IMR-90 (cell line): ENCODE measurements at regions not wholly inside any gene's neighbourhood (a gene's known extent, or its start where the extent isn't known, plus 50 kb on each side); places are given as distances from the start of the nearest gene placed in this dataset.

Experiments
- ATAC-seq: fragments of 200-7000 bp; cut with Tn5 transposase; 2 replicates; pipeline ENCODE4 v1.9.1; 2020; ENCODE audit warnings: low read depth, mild to moderate bottlenecking, moderate library complexity
- BruUV-seq: library from RNA; stranded (reverse); fragments of 400-500 nt; replicated peaks from 2 replicates; lab custom pipeline; 2021; lab: Mats Ljungman, UMichigan
- CTCF ChIA-PET: fragments of 300-600 bp; formaldehyde crosslinking; extraction: SDS; loops from one replicate; lab custom pipeline; 2021; ENCODE audit warnings: antibody characterized with exemption; lab: Yijun Ruan, JAX
- POLR2A ChIA-PET: fragments of 300-600 bp; sonication (Branson Sonifier 250); formaldehyde crosslinking; loops from one replicate; lab custom pipeline; 2022; ENCODE audit warnings: antibody characterized with exemption; ENCODE audit not compliant: unreplicated experiment; lab: Charles Lee
- DNase-seq: peaks from one replicate; pipeline ENCODE4 v3.0.0; 2013
- H2AFZ ChIP-seq: replicated peaks from 2 replicates; pipeline ENCODE3; 2013; ENCODE audit warnings: low read length, mild to moderate bottlenecking; ENCODE audit not compliant: poor library complexity
- H2AK5ac ChIP-seq: 2 replicates; pipeline ENCODE4 v1.6.1; 2013; ENCODE audit warnings: low read depth, low read length, inconsistent platforms
- H2AK9ac ChIP-seq: replicated peaks from 2 replicates; pipeline ENCODE3; 2013; ENCODE audit warnings: mild to moderate bottlenecking, low read depth, low read length, moderate library complexity; ENCODE audit not compliant: poor library complexity
- H2BK120ac ChIP-seq: 2 replicates; pipeline ENCODE4 v1.6.1; 2013; ENCODE audit warnings: low read depth, low read length, inconsistent platforms
- H2BK15ac ChIP-seq: 3 replicates; pipeline ENCODE4 v1.6.1; 2013; ENCODE audit warnings: low read depth, low read length, inconsistent platforms
- H2BK20ac ChIP-seq: 2 replicates; pipeline ENCODE4 v1.6.1; 2013; ENCODE audit warnings: low read depth, mild to moderate bottlenecking, inconsistent platforms, low read length, moderate library complexity
- H2BK5ac ChIP-seq: 2 replicates; pipeline ENCODE4 v1.6.1; 2013; ENCODE audit warnings: mild to moderate bottlenecking, low read depth, low read length, inconsistent platforms; ENCODE audit not compliant: poor library complexity, severe bottlenecking
- H3K14ac ChIP-seq: replicated peaks from 2 replicates; pipeline ENCODE4 v1.6.1; 2013; ENCODE audit warnings: low read depth, low read length, inconsistent platforms
- H3K18ac ChIP-seq: 2 replicates; pipeline ENCODE4 v1.6.1; 2013; ENCODE audit warnings: low read depth, low read length, control low read depth
- H3K23ac ChIP-seq: 2 replicates; pipeline ENCODE4 v1.6.1; 2013; ENCODE audit warnings: low read depth, low read length, inconsistent platforms
- H3K27ac ChIP-seq: 2 replicates; pipeline ENCODE4 v1.5.1; 2013; ENCODE audit warnings: mild to moderate bottlenecking, control low read depth, low read length; ENCODE audit not compliant: insufficient read depth
- H3K27me3 ChIP-seq: 2 replicates; pipeline ENCODE4 v1.6.1; 2013; ENCODE audit warnings: low read length; ENCODE audit not compliant: control insufficient read depth, insufficient read depth
- H3K36me3 ChIP-seq: 2 replicates; pipeline ENCODE4 v1.6.1; 2013; ENCODE audit warnings: low read length, mixed read lengths; ENCODE audit not compliant: control insufficient read depth, insufficient read depth
- H3K4ac ChIP-seq: 2 replicates; pipeline ENCODE4 v1.6.1; 2013; ENCODE audit warnings: low read depth, low read length, inconsistent platforms
- H3K4me1 ChIP-seq: 2 replicates; pipeline ENCODE4 v1.6.1; 2013; ENCODE audit warnings: low read length, mixed read lengths; ENCODE audit not compliant: control insufficient read depth, insufficient read depth
- H3K4me2 ChIP-seq: 2 replicates; pipeline ENCODE4 v1.6.1; 2013; ENCODE audit warnings: low read depth, mild to moderate bottlenecking, control low read depth, low read length, moderate library complexity
- H3K4me3 ChIP-seq: 2 replicates; pipeline ENCODE4 v1.5.1; 2013; ENCODE audit warnings: low read depth, mild to moderate bottlenecking, control low read depth, low read length, moderate library complexity; ENCODE audit not compliant: insufficient read depth
- H3K56ac ChIP-seq: 2 replicates; pipeline ENCODE4 v1.6.1; 2013; ENCODE audit warnings: low read length, inconsistent platforms; ENCODE audit not compliant: insufficient read depth; ENCODE audit errors: extremely low read depth
- H3K79me1 ChIP-seq, 2 experiments: 2 replicates each; pipeline ENCODE4 v1.6.1; 2013; ENCODE audit warnings: low read length in 2 of 2, inconsistent platforms in 1 of 2, low read depth in 1 of 2
- H3K9ac ChIP-seq: 2 replicates; pipeline ENCODE4 v1.6.1; 2013; ENCODE audit warnings: low read depth, low read length, control low read depth
- H3K9me1 ChIP-seq: 2 replicates; pipeline ENCODE4 v1.6.1; 2013; ENCODE audit warnings: low read length, inconsistent platforms; ENCODE audit not compliant: insufficient read depth
- H3K9me3 ChIP-seq: 2 replicates; pipeline ENCODE4 v1.6.1; 2013; ENCODE audit warnings: low read length; ENCODE audit not compliant: control insufficient read depth, insufficient read depth
- H4K20me1 ChIP-seq: 2 replicates; pipeline ENCODE4 v1.6.1; 2013; ENCODE audit warnings: low read length, inconsistent platforms; ENCODE audit not compliant: insufficient read depth
- H4K5ac ChIP-seq: 2 replicates; pipeline ENCODE4 v1.6.1; 2013; ENCODE audit warnings: mild to moderate bottlenecking, low read depth, low read length, control low read depth
- H4K8ac ChIP-seq, 2 experiments: 2 replicates each; pipeline ENCODE4 v1.6.1; 2013; ENCODE audit warnings: low read depth in 2 of 2, low read length in 2 of 2, control low read depth in 1 of 2, inconsistent platforms in 1 of 2
- H4K91ac ChIP-seq: 2 replicates; pipeline ENCODE4 v1.6.1; 2013; ENCODE audit warnings: low read depth, low read length, inconsistent platforms; ENCODE audit not compliant: insufficient read depth
- BHLHE40 ChIP-seq: fragments of 150-350 bp; IDR thresholded peaks from 2 replicates; pipeline ENCODE4 v1.6.1; 2016; ENCODE audit warnings: mild to moderate bottlenecking, low read depth, low read length
- CTCF ChIP-seq: conservative IDR thresholded peaks from 2 replicates; pipeline ENCODE4 v1.5.1; 2012; ENCODE audit warnings: mild to moderate bottlenecking, low read depth, low read length, improper control_type of control experiment
- FOS ChIP-seq: fragments of 150-350 bp; IDR thresholded peaks from 2 replicates; pipeline ENCODE4 v1.6.1; 2016; ENCODE audit warnings: low read depth, low read length
- MAFK ChIP-seq: IDR thresholded peaks from 2 replicates; pipeline ENCODE4 v1.6.1; 2012; ENCODE audit warnings: low read depth, low read length, improper control_type of control experiment
- MXI1 ChIP-seq: IDR thresholded peaks from 2 replicates; pipeline ENCODE4 v1.6.1; 2012; ENCODE audit warnings: low read depth, mild to moderate bottlenecking, low read length, moderate library complexity, borderline replicate concordance
- NFE2L2 ChIP-seq: fragments of 150-350 bp; IDR thresholded peaks from 2 replicates; pipeline ENCODE4 v1.6.1; 2016; ENCODE audit warnings: low read depth, mild to moderate bottlenecking, low read length
- RAD21 ChIP-seq: IDR thresholded peaks from 2 replicates; pipeline ENCODE4 v1.6.1; 2012; ENCODE audit warnings: low read length, improper control_type of control experiment
- RCOR1 ChIP-seq: IDR thresholded peaks from 2 replicates; pipeline ENCODE4 v1.6.1; 2012; ENCODE audit warnings: mild to moderate bottlenecking, low read length, improper control_type of control experiment; ENCODE audit not compliant: insufficient replicate concordance
- USF2 ChIP-seq: fragments of 150-350 bp; IDR thresholded peaks from 2 replicates; pipeline ENCODE4 v1.6.1; 2017; ENCODE audit warnings: mild to moderate bottlenecking, antibody characterized with exemption, low read length, low read depth
- WGBS, 2 experiments: methylation state at CpG; one replicate each; pipeline versions ENCODE4 v1.1.5 to v1.1.7; 2013; ENCODE audit warnings: missing lambda C conversion rate in 2 of 2; ENCODE audit not compliant: insufficient read length in 1 of 2; ENCODE audit errors: extremely low coverage in 2 of 2; 5-methylcytosine and 5-hydroxymethylcytosine counted together
- dilution Hi-C: fragments of 300-500 bp; cut with HindIII; formaldehyde crosslinking; loops from one replicate; pipeline ENCODE4 v1.14.3; 2018; ENCODE audit warnings: low sequenced_read_pairs; ENCODE audit not compliant: unreplicated experiment
- in situ Hi-C: fragments of 300-500 bp; cut with MboI; formaldehyde crosslinking; loops from 3 replicates; pipeline ENCODE4 v1.14.3; 2019; ENCODE audit warnings: low sequenced_read_pairs, inconsistent platforms, mixed read lengths
- intact Hi-C: fragments of 100-400 bp; cut with micrococcal nuclease; formaldehyde crosslinking; loops from 2 replicates; pipeline ENCODE4 v1.10.0; 2022

- no peak overlapping the region for H3K4ac ChIP-seq
- POLR2A ChIA-PET: no interaction called here
- H3K36me3 ChIP-seq: no peaks in the 10 kb centered on the region
- H4K91ac ChIP-seq: no peak overlapping the region
- no peaks in the 10 kb centered on the region; the same call in 1 of the 2 replicates for H3K27me3 ChIP-seq
- in situ Hi-C loops: no loop called here
- no peak overlapping the region for H3K18ac ChIP-seq
- no peak overlapping the region for H3K4me3 ChIP-seq
- no peaks in the 10 kb centered on the region for H3K79me1 ChIP-seq
- H4K5ac ChIP-seq: no peak overlapping the region
- H3K4me2 ChIP-seq: no peak overlapping the region
- H3K9me3 ChIP-seq: no peaks in the 10 kb centered on the region
- H2AK9ac ChIP-seq: no peak overlapping the region
- no peak for ATAC-seq
- H2AK5ac ChIP-seq: no peak overlapping the region
- DNase-seq: no peak
- CTCF ChIA-PET: no interaction called here
- dilution Hi-C loops: no loop called here
- no peaks in the 10 kb centered on the region for H3K9me1 ChIP-seq
- no peak overlapping the region for H2BK5ac ChIP-seq
- no peaks in the 10 kb centered on the region for H4K20me1 ChIP-seq
- TF ChIP-seq MXI1 (no peak), BHLHE40 (no peak), RAD21 (no peak), CTCF (no peak), FOS (no peak), RCOR1 (no peak), MAFK (no peak), USF2 (no peak), NFE2L2 (no peak)
- H3K4me1 ChIP-seq: no peaks in the 10 kb centered on the region
- H3K56ac ChIP-seq: no peak overlapping the region
- H3K9ac ChIP-seq: no peak overlapping the region
- BruUV-seq: no TSS peak
- H3K23ac ChIP-seq: no peak overlapping the region
- H2BK20ac ChIP-seq: no peak overlapping the region
- H4K8ac ChIP-seq: no peak overlapping the region
- no CpG with 5 or more reads among the region's 1 CpG for WGBS, 2 experiments
- no peak overlapping the region for H2BK15ac ChIP-seq
- H2AFZ ChIP-seq: no peak overlapping the region
- intact Hi-C loops: no loop called here
- no peak overlapping the region for H3K14ac ChIP-seq
- H2BK120ac ChIP-seq: no peak overlapping the region
- H3K27ac ChIP-seq: no peak overlapping the region
Observed at GRCh38 chr13:76597868-76598267, 288.3 kb downstream of the KCTD12 start.
